HL-60 (cell line): ENCODE measurements at regions not wholly inside any gene's neighbourhood (a gene's known extent, or its start where the extent isn't known, plus 50 kb on each side); places are given as distances from the start of the nearest gene placed in this dataset.

ENCODE experiments used
- DNase-seq, 2 experiments: peaks; one replicate each; pipeline ENCODE4 v3.0.0-alpha.2; 2010 to 2020; ENCODE audit warnings: low read depth in 1 of 2, low spot score in 1 of 2
- H3K27ac ChIP-seq: fragments of 250-450 bp; sonication (Bioruptor Pico); replicated peaks from 2 replicates; pipeline ENCODE4 v1.5.1; 2020; ENCODE audit warnings: mild to moderate bottlenecking, moderate library complexity
- H3K27me3 ChIP-seq: fragments of 250-450 bp; sonication (Bioruptor Pico); 2 replicates; pipeline ENCODE4 v1.5.1; 2021; ENCODE audit warnings: mild to moderate bottlenecking, moderate library complexity; ENCODE audit not compliant: insufficient read depth, poor library complexity, severe bottlenecking
- H3K4me3 ChIP-seq: replicated peaks from 2 replicates; pipeline ENCODE4 v1.5.1; 2011; ENCODE audit warnings: mild to moderate bottlenecking, control low read depth, low read length; ENCODE audit not compliant: insufficient read depth
- GABPA ChIP-seq: IDR thresholded peaks from 2 replicates; pipeline ENCODE4 v1.6.1; 2012; ENCODE audit warnings: low read depth
- POLR2AphosphoS5 ChIP-seq: IDR thresholded peaks from 2 replicates; pipeline ENCODE4 v1.6.1; 2012; ENCODE audit warnings: low read depth
- SPI1 ChIP-seq: IDR thresholded peaks from 2 replicates; pipeline ENCODE4 v1.6.1; 2012; ENCODE audit warnings: low read depth, mild to moderate bottlenecking, borderline replicate concordance
- TF ChIP-seq, protein P1 (sequence below): IDR thresholded peaks from 2 replicates; pipeline ENCODE4 v1.6.1; 2012; ENCODE audit warnings: low read depth; ENCODE audit not compliant: insufficient replicate concordance
- TF ChIP-seq, protein P2 (sequence below): IDR thresholded peaks from one replicate; pipeline ENCODE4 v1.5.1; 2011; ENCODE audit warnings: low read length, control low read depth, inconsistent platforms; ENCODE audit not compliant: insufficient read depth

DNA sequence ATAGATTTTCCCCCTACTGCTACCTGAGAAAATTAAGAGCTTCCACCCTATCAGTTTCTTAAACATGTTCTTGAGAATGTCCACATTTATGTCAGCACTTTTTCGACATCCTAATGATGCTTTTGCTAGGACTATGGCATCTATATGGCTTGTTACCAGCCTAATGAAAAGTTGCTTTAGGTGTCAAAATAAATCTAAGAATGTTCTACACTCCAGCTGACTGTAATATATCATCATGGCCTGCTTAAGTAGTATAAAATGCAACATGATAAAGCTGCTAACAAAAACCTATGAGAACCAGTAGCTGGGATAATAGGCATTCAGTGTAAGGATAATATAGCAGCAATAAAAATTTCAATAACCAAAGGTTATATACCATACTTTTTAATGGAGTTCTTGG lies 1983.5 kb upstream of the CELF4 start:
- TF ChIP-seq SPI1 = no peak
- TF ChIP-seq POLR2AphosphoS5 = no peak
- TF ChIP-seq, protein P1, sequence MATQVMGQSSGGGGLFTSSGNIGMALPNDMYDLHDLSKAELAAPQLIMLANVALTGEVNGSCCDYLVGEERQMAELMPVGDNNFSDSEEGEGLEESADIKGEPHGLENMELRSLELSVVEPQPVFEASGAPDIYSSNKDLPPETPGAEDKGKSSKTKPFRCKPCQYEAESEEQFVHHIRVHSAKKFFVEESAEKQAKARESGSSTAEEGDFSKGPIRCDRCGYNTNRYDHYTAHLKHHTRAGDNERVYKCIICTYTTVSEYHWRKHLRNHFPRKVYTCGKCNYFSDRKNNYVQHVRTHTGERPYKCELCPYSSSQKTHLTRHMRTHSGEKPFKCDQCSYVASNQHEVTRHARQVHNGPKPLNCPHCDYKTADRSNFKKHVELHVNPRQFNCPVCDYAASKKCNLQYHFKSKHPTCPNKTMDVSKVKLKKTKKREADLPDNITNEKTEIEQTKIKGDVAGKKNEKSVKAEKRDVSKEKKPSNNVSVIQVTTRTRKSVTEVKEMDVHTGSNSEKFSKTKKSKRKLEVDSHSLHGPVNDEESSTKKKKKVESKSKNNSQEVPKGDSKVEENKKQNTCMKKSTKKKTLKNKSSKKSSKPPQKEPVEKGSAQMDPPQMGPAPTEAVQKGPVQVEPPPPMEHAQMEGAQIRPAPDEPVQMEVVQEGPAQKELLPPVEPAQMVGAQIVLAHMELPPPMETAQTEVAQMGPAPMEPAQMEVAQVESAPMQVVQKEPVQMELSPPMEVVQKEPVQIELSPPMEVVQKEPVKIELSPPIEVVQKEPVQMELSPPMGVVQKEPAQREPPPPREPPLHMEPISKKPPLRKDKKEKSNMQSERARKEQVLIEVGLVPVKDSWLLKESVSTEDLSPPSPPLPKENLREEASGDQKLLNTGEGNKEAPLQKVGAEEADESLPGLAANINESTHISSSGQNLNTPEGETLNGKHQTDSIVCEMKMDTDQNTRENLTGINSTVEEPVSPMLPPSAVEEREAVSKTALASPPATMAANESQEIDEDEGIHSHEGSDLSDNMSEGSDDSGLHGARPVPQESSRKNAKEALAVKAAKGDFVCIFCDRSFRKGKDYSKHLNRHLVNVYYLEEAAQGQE = no peak
- no peak for TF ChIP-seq GABPA
- TF ChIP-seq, protein P2, sequence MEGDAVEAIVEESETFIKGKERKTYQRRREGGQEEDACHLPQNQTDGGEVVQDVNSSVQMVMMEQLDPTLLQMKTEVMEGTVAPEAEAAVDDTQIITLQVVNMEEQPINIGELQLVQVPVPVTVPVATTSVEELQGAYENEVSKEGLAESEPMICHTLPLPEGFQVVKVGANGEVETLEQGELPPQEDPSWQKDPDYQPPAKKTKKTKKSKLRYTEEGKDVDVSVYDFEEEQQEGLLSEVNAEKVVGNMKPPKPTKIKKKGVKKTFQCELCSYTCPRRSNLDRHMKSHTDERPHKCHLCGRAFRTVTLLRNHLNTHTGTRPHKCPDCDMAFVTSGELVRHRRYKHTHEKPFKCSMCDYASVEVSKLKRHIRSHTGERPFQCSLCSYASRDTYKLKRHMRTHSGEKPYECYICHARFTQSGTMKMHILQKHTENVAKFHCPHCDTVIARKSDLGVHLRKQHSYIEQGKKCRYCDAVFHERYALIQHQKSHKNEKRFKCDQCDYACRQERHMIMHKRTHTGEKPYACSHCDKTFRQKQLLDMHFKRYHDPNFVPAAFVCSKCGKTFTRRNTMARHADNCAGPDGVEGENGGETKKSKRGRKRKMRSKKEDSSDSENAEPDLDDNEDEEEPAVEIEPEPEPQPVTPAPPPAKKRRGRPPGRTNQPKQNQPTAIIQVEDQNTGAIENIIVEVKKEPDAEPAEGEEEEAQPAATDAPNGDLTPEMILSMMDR = no peak
- Histone ChIP-seq H3K4me3 (no peak overlapping the region), H3K27ac (no peak overlapping the region), H3K27me3 (no peaks in the 10 kb centered on the region)
- DNase-seq = no peak

DNA sequence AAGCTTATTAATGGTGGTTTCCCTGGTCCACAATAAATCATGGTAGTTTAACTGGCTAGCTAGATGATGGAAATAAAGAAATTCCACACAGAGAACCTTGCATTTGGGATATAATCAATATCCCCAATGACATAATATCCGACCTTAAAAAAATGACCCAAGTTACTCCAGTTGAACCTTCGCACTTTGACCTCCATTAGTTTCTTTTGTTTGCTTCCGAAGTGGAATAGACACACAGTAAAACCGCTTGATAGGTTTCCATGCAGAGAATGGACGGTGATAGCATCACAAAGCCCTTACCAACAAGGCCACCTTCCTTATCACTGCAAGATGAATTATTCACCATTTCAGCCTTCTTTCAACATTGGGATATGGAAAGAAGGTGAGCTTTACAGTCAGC lies 1966.1 kb upstream of the CELF4 start:
- TF ChIP-seq, protein P2 = no peak
- no peak for TF ChIP-seq POLR2AphosphoS5
- TF ChIP-seq, protein P1 = no peak

DNA sequence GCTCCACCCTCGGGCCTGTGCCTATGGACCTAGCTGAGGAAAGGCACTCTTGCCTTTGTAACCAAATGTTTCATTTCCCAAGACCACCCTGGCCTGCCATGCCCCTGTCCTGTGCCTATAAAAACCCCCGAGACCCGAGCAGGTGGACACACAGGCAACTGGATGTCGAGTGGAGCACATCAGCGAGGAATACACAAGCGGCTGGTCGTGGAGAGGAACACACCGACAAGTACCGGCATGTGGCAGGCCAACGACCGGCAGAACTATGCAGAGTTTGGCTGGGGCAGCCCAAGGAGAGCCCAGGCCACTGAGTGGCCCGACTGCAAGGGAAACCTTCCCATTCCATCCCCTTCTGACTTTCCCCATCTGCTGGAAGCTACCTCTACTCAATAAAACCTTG lies 1963.8 kb upstream of the CELF4 start:
- Histone ChIP-seq H3K27me3 (no peaks in the 10 kb centered on the region), H3K27ac (no peak overlapping the region), H3K4me3 (no peak overlapping the region)
- no peak for DNase-seq
- TF ChIP-seq, protein P1 = no peak
- no peak for TF ChIP-seq SPI1
- no peak for TF ChIP-seq POLR2AphosphoS5
- no peak for TF ChIP-seq GABPA
- TF ChIP-seq, protein P2 = no peak

More for the DNA sequence above, 1966.1 kb upstream of the CELF4 start:
- DNase-seq = no peak
- Histone ChIP-seq H3K4me3 (no peak overlapping the region), H3K27me3 (no peaks in the 10 kb centered on the region), H3K27ac (no peak overlapping the region)
